ENCODE measurements at regions not wholly inside any gene's neighbourhood (a gene's known extent, or its start where the extent isn't known, plus 50 kb on each side); places are given as distances from the start of the nearest gene placed in this dataset.

- no peaks in the 10 kb centered on the region for H3K27me3 ChIP-seq (ENCODE audit: low read depth, low read length)
- peaks cover 0 to under 1% of the 10 kb centered on the region in 2 donors for H3K4me1 ChIP-seq (ENCODE audit: control insufficient read depth in 1 of 2, insufficient read depth in 2 of 2, low read length in 2 of 2)
- H3K4me3 ChIP-seq (ENCODE audit: low read depth in 1 of 2, low read length in 2 of 2), result no peak overlapping the region
- no peak overlapping the region for H3K27ac ChIP-seq (ENCODE audit: low read length)
- H3K9me3 ChIP-seq (ENCODE audit: control insufficient read depth in 1 of 2, low read length in 2 of 2), result no peaks in the 10 kb centered on the region
- no peaks in the 10 kb centered on the region for H3K36me3 ChIP-seq (ENCODE audit: control insufficient read depth in 1 of 2, insufficient read depth in 2 of 2, low read length in 2 of 2)
These were observed 63.6 kb downstream of the PCDH7 start for GRCh38 chr4:30783751-30784150.

GRCh38 chr4:30789219-30789671 lies 69.1 kb downstream of the PCDH7 start:
- Histone ChIP-seq H3K27me3 (ENCODE audit: low read depth, low read length) (no peaks in the 10 kb centered on the region), H3K9me3 (ENCODE audit: control insufficient read depth in 1 of 2, low read length in 2 of 2) (no peaks in the 10 kb centered on the region), H3K4me1 (ENCODE audit: control insufficient read depth in 1 of 2, insufficient read depth in 2 of 2, low read length in 2 of 2) (peaks cover 0 to 5% of the 10 kb centered on the region in 2 donors), H3K27ac (ENCODE audit: low read length) (no peak overlapping the region), H3K4me3 (ENCODE audit: low read depth in 1 of 2, low read length in 2 of 2) (peak overlapping the region in 1 of 2 donors; percentile 16), H3K36me3 (ENCODE audit: control insufficient read depth in 1 of 2, insufficient read depth in 2 of 2, low read length in 2 of 2) (no peaks in the 10 kb centered on the region)

- Histone ChIP-seq H3K9me3 (ENCODE audit: control insufficient read depth in 1 of 2, low read length in 2 of 2) (no peaks in the 10 kb centered on the region), H3K27me3 (ENCODE audit: low read depth, low read length) (no peaks in the 10 kb centered on the region), H3K4me3 (ENCODE audit: low read depth in 1 of 2, low read length in 2 of 2) (peak overlapping the region in 1 of 2 donors; percentile 16), H3K27ac (ENCODE audit: low read length) (no peak overlapping the region), H3K36me3 (ENCODE audit: control insufficient read depth in 1 of 2, insufficient read depth in 2 of 2, low read length in 2 of 2) (no peaks in the 10 kb centered on the region), H3K4me1 (ENCODE audit: control insufficient read depth in 1 of 2, insufficient read depth in 2 of 2, low read length in 2 of 2) (peaks cover 0 to 5% of the 10 kb centered on the region in 2 donors)
These were observed 70.0 kb downstream of the PCDH7 start for GRCh38 chr4:30790123-30790522.

GRCh38 chr4:30790998-30791397 lies 70.8 kb downstream of the PCDH7 start:
- no peaks in the 10 kb centered on the region for H3K36me3 ChIP-seq (ENCODE audit: control insufficient read depth in 1 of 2, insufficient read depth in 2 of 2, low read length in 2 of 2)
- no peaks in the 10 kb centered on the region for H3K9me3 ChIP-seq (ENCODE audit: control insufficient read depth in 1 of 2, low read length in 2 of 2)
- no peak overlapping the region for H3K4me3 ChIP-seq (ENCODE audit: low read depth in 1 of 2, low read length in 2 of 2)
- H3K27ac ChIP-seq (ENCODE audit: low read length), result no peak overlapping the region
- H3K27me3 ChIP-seq (ENCODE audit: low read depth, low read length), result no peaks in the 10 kb centered on the region
- H3K4me1 ChIP-seq (ENCODE audit: control insufficient read depth in 1 of 2, insufficient read depth in 2 of 2, low read length in 2 of 2), result peaks cover 0 to 5% of the 10 kb centered on the region in 2 donors

- Histone ChIP-seq H3K27ac (ENCODE audit: low read length) (no peak overlapping the region), H3K4me1 (ENCODE audit: control insufficient read depth in 1 of 2, insufficient read depth in 2 of 2, low read length in 2 of 2) (peaks cover 0 to 5% of the 10 kb centered on the region in 2 donors), H3K4me3 (ENCODE audit: low read depth in 1 of 2, low read length in 2 of 2) (no peak overlapping the region), H3K27me3 (ENCODE audit: low read depth, low read length) (no peaks in the 10 kb centered on the region), H3K36me3 (ENCODE audit: control insufficient read depth in 1 of 2, insufficient read depth in 2 of 2, low read length in 2 of 2) (no peaks in the 10 kb centered on the region), H3K9me3 (ENCODE audit: control insufficient read depth in 1 of 2, low read length in 2 of 2) (no peaks in the 10 kb centered on the region)
These were observed 72.4 kb downstream of the PCDH7 start for GRCh38 chr4:30792601-30793000.

- Histone ChIP-seq H3K9me3 (ENCODE audit: control insufficient read depth in 1 of 2, low read length in 2 of 2) (no peaks in the 10 kb centered on the region), H3K4me1 (ENCODE audit: control insufficient read depth in 1 of 2, insufficient read depth in 2 of 2, low read length in 2 of 2) (no peaks in the 10 kb centered on the region), H3K27ac (ENCODE audit: low read length) (no peak overlapping the region)
These were observed 81.7 kb downstream of the PCDH7 start for GRCh38 chr4:30801876-30802275.

GRCh38 chr4:30802622-30803323 lies 82.6 kb downstream of the PCDH7 start:
- Histone ChIP-seq H3K27ac (ENCODE audit: low read length) (no peak overlapping the region), H3K36me3 (ENCODE audit: control insufficient read depth in 1 of 2, insufficient read depth in 2 of 2, low read length in 2 of 2) (no peaks in the 10 kb centered on the region), H3K4me3 (ENCODE audit: low read depth in 1 of 2, low read length in 2 of 2) (no peak overlapping the region), H3K9me3 (ENCODE audit: control insufficient read depth in 1 of 2, low read length in 2 of 2) (no peaks in the 10 kb centered on the region), H3K27me3 (ENCODE audit: low read depth, low read length) (no peaks in the 10 kb centered on the region), H3K4me1 (ENCODE audit: control insufficient read depth in 1 of 2, insufficient read depth in 2 of 2, low read length in 2 of 2) (no peaks in the 10 kb centered on the region)

More at GRCh38 chr4:30801876-30802275, 81.7 kb downstream of the PCDH7 start:
- Histone ChIP-seq H3K36me3 (ENCODE audit: control insufficient read depth in 1 of 2, insufficient read depth in 2 of 2, low read length in 2 of 2) (no peaks in the 10 kb centered on the region), H3K27me3 (ENCODE audit: low read depth, low read length) (no peaks in the 10 kb centered on the region), H3K4me3 (ENCODE audit: low read depth in 1 of 2, low read length in 2 of 2) (no peak overlapping the region)

GRCh38 chr4:30808276-30808675 lies 88.1 kb downstream of the PCDH7 start:
- H3K4me3 ChIP-seq (ENCODE audit: low read depth in 1 of 2, low read length in 2 of 2), result no peak overlapping the region
- H3K27ac ChIP-seq (ENCODE audit: low read length), result no peak overlapping the region

GRCh38 chr4:30811296-30811695 lies 91.1 kb downstream of the PCDH7 start:
- Histone ChIP-seq H3K4me1 (ENCODE audit: control insufficient read depth in 1 of 2, insufficient read depth in 2 of 2, low read length in 2 of 2) (no peaks in the 10 kb centered on the region), H3K4me3 (ENCODE audit: low read depth in 1 of 2, low read length in 2 of 2) (no peak overlapping the region), H3K27me3 (ENCODE audit: low read depth, low read length) (no peaks in the 10 kb centered on the region), H3K27ac (ENCODE audit: low read length) (no peak overlapping the region), H3K36me3 (ENCODE audit: control insufficient read depth in 1 of 2, insufficient read depth in 2 of 2, low read length in 2 of 2) (no peaks in the 10 kb centered on the region), H3K9me3 (ENCODE audit: control insufficient read depth in 1 of 2, low read length in 2 of 2) (no peaks in the 10 kb centered on the region)

More at GRCh38 chr4:30808276-30808675, 88.1 kb downstream of the PCDH7 start:
- Histone ChIP-seq H3K36me3 (ENCODE audit: control insufficient read depth in 1 of 2, insufficient read depth in 2 of 2, low read length in 2 of 2) (no peaks in the 10 kb centered on the region), H3K27me3 (ENCODE audit: low read depth, low read length) (no peaks in the 10 kb centered on the region), H3K4me1 (ENCODE audit: control insufficient read depth in 1 of 2, insufficient read depth in 2 of 2, low read length in 2 of 2) (no peaks in the 10 kb centered on the region), H3K9me3 (ENCODE audit: control insufficient read depth in 1 of 2, low read length in 2 of 2) (no peaks in the 10 kb centered on the region)

GRCh38 chr4:30815685-30816084 lies 95.5 kb downstream of the PCDH7 start:
- H3K27ac ChIP-seq (ENCODE audit: low read length), result no peak overlapping the region
- no peak overlapping the region for H3K4me3 ChIP-seq (ENCODE audit: low read depth in 1 of 2, low read length in 2 of 2)
- no peaks in the 10 kb centered on the region for H3K4me1 ChIP-seq (ENCODE audit: control insufficient read depth in 1 of 2, insufficient read depth in 2 of 2, low read length in 2 of 2)
- no peaks in the 10 kb centered on the region for H3K9me3 ChIP-seq (ENCODE audit: control insufficient read depth in 1 of 2, low read length in 2 of 2)
- no peaks in the 10 kb centered on the region for H3K36me3 ChIP-seq (ENCODE audit: control insufficient read depth in 1 of 2, insufficient read depth in 2 of 2, low read length in 2 of 2)
- no peaks in the 10 kb centered on the region for H3K27me3 ChIP-seq (ENCODE audit: low read depth, low read length)

- Histone ChIP-seq H3K9me3 (ENCODE audit: control insufficient read depth in 1 of 2, low read length in 2 of 2) (no peaks in the 10 kb centered on the region), H3K27me3 (ENCODE audit: low read depth, low read length) (no peaks in the 10 kb centered on the region), H3K4me1 (ENCODE audit: control insufficient read depth in 1 of 2, insufficient read depth in 2 of 2, low read length in 2 of 2) (no peaks in the 10 kb centered on the region), H3K27ac (ENCODE audit: low read length) (no peak overlapping the region), H3K4me3 (ENCODE audit: low read depth in 1 of 2, low read length in 2 of 2) (no peak overlapping the region), H3K36me3 (ENCODE audit: control insufficient read depth in 1 of 2, insufficient read depth in 2 of 2, low read length in 2 of 2) (no peaks in the 10 kb centered on the region)
These were observed 97.3 kb downstream of the PCDH7 start for GRCh38 chr4:30817447-30817846.

GRCh38 chr4:30818541-30818940 lies 98.4 kb downstream of the PCDH7 start:
- H3K27me3 ChIP-seq (ENCODE audit: low read depth, low read length), result no peaks in the 10 kb centered on the region
- H3K9me3 ChIP-seq (ENCODE audit: control insufficient read depth in 1 of 2, low read length in 2 of 2), result no peaks in the 10 kb centered on the region
- H3K27ac ChIP-seq (ENCODE audit: low read length), result no peak overlapping the region
- no peaks in the 10 kb centered on the region for H3K4me1 ChIP-seq (ENCODE audit: control insufficient read depth in 1 of 2, insufficient read depth in 2 of 2, low read length in 2 of 2)
- no peaks in the 10 kb centered on the region for H3K36me3 ChIP-seq (ENCODE audit: control insufficient read depth in 1 of 2, insufficient read depth in 2 of 2, low read length in 2 of 2)
- H3K4me3 ChIP-seq (ENCODE audit: low read depth in 1 of 2, low read length in 2 of 2), result no peak overlapping the region
